H54 (cell line): ENCODE measurements at regions not wholly inside any gene's neighbourhood (a gene's known extent, or its start where the extent isn't known, plus 50 kb on each side); places are given as distances from the start of the nearest gene placed in this dataset.
"Not testable (repeated sequence)": the region's sequence is repeated elsewhere in the genome, so short reads cannot be mapped to it uniquely, and the experiment has no call there.

Experiments used
- DNase-seq: peaks from one replicate; pipeline ENCODE4 v3.0.0; 2011; ENCODE audit warnings: low spot score, mixed read lengths; ENCODE audit not compliant: insufficient read length
- FAIRE-seq: peaks from 3 replicates; lab custom pipeline; 2011; peaks lifted over from hg19 to GRCh38; lab: Jason Lieb, UNC
- POLR2A ChIP-seq: IDR thresholded peaks from 2 replicates; pipeline ENCODE4 v1.6.1; 2011; ENCODE audit warnings: low read depth, mild to moderate bottlenecking, low read length

DNA sequence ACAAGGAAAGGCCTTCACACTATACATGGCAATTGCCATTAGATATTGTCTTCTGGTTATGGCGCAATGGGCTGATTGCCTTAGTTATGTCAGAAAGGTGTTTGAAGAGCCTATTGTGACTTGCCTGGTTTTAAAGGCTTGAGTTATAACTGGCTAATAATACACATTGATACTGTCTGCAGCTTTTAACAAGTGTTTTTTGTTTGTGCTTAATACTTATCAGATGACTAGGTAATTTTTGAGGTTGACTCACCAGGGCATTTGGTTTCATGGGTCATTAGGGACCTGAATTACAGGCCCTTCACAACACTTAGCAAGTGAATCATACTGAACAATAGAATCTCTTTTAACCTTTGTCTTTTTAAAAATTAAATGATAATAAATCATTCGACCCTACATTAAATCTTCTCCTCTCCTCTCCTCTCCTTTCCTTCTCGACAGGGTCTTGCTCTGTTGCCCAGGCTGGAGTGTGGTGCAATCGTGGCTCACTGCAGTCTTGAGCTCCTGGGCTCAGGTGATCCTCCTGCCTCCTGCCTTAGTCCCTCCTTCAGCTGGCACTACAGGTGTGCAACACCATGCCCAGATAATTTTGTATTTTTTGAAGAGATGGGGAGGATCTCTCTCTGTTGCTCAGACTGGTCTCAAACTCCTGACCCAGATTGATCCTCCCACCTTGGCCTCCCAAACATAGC, 196.3 kb downstream of the JCAD start:
- TF ChIP-seq POLR2A = no peak
- FAIRE-seq (peak; percentile 41), DNase-seq (peak; percentile 49)

- DNase-seq (no peak), FAIRE-seq (no peak)
- no peak for TF ChIP-seq POLR2A
Observed at GRCh38 chr10:29861811-29862505, 197.4 kb downstream of the JCAD start.

- DNase-seq, FAIRE-seq: not testable (repeated sequence)
Observed at GRCh38 chr10:29861231-29861630, 198.2 kb downstream of the JCAD start.

- no peak for TF ChIP-seq POLR2A
- FAIRE-seq (no peak), DNase-seq (no peak)
Observed at GRCh38 chr10:29860166-29860565, 199.2 kb downstream of the JCAD start.

GRCh38 chr10:29859521-29860130, 199.8 kb downstream of the JCAD start:
- DNase-seq (no peak), FAIRE-seq (peak; percentile 30)
- no peak for TF ChIP-seq POLR2A

- no peak for TF ChIP-seq POLR2A
- FAIRE-seq (no peak), DNase-seq (no peak)
Observed at GRCh38 chr10:29858702-29859267, 200.6 kb downstream of the JCAD start.

GRCh38 chr10:29857843-29858701, 201.3 kb downstream of the JCAD start:
- DNase-seq = peak; percentile 48
- TF ChIP-seq POLR2A = no peak
- peak; percentile 88 for FAIRE-seq

DNA sequence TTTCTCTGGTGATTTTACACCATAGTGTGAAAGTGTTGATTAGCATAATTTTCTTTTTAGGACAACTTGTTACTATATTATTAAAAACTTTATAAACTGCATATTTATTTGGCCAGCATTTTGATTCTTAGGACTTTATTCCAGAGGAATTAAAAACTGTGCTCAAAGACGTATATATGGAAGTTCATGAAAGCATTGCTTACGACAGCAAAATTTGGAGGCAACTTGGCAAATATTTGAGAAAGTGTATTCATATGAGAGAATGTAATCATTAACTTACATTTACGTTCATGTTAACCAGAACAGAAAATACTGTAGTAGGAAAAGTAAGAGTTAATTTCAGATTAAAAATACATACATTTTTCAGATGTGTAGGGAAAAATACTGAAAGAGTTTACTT, 203.1 kb downstream of the JCAD start:
- FAIRE-seq = no peak
- no peak for TF ChIP-seq POLR2A
- no peak for DNase-seq

DNA sequence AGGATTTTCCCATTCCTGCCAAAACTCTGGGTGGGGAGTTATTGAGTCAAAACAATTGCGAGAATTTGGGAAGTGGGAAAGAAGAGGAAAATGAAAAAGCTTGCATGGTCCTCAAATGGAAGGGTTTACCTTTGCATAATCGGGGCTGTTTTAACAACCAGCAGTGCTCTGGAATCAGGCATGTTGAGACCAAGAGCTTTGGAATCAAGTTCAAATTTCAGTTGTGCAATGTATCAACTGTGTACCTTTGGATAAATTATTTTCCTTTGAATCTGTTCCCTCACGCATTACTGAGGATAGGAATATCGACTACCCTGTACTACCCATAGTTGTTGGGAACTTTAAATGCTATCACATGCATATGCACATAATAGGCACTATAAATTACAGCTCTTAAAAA, 205.5 kb downstream of the JCAD start:
- TF ChIP-seq POLR2A = no peak
- FAIRE-seq (no peak), DNase-seq (no peak)

DNA sequence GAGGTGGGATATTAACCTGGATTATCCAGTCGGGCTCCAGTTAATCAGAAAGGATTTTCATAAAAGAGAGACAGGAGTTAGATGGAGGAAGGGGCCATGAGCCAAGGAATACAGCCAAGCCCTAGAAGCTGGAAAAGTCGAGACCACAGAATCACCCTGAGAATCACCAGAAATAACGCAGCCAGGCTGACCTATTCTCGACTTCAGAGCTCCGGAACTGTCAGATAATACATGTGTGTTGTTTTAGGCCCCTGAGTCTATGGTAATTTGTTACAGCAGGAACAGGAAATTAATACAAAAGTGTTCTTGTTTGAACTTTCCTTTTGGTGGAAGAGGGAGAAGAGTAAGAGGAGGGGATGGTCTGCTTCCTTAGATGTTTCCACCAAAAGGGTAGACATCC, 208.1 kb downstream of the JCAD start:
- DNase-seq (no peak), FAIRE-seq (no peak)
- no peak for TF ChIP-seq POLR2A

DNA sequence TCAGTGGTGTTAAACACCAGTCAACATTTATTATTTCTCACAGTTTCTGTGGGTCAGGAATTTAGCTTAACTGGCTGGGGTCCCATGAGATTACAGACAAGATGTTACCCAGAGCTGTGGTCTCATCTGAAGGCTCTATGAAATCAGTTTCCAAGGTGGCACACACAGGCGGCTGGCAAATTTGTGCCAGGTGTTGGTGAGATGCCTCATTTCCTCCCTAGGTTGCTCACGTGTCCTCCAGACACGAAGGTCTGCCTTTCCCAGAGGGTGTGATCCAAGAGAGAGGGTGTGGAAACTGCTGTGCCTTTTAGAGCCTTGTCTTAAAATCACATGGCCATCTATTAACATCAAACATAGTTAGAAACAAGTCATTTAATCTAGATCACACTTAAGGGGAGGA, 209.0 kb downstream of the JCAD start:
- DNase-seq (no peak), FAIRE-seq (no peak)
- no peak for TF ChIP-seq POLR2A

- no peak for FAIRE-seq
Observed at GRCh38 chr10:29849886-29850285, 209.5 kb downstream of the JCAD start.

GRCh38 chr10:29849126-29849833, 210.1 kb downstream of the JCAD start:
- DNase-seq (peak; percentile 32), FAIRE-seq (peak; percentile 78)
- no peak for TF ChIP-seq POLR2A

More at GRCh38 chr10:29849886-29850285, 209.5 kb downstream of the JCAD start:
- no peak for TF ChIP-seq POLR2A
- DNase-seq = no peak

DNA sequence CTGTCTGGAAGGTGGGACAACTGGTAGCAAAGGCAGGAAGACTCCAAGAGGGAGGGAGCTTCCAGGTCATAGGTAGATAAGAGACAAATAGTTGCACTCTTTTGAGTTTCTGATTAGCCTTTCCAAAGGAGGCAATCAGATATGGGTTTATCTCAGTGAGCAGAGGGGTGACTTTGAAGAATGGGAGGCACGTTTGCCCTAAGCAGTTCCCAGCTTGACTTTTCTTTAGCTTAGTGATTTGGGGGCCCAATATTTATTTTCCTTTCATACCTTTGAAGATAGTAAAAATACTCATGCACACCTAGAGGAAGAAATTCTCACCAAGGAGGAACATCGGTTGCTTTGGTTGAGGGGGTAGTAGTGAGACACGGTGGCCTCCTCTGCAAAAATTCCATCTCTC, 212.1 kb upstream of the SVIL start:
- TF ChIP-seq POLR2A = no peak
- FAIRE-seq = no peak

More for the DNA sequence above, 212.1 kb upstream of the SVIL start:
- DNase-seq = no peak
